Stimulated activated naive CD8-positive, alpha-beta T cell treated with anti-CD3 and anti-CD28 coated beads, Interleukin-15, amount 100 ng/mL, for 72 hours (primary cell): ENCODE measurements at regions not wholly inside any gene's neighbourhood (a gene's known extent, or its start where the extent isn't known, plus 50 kb on each side); places are given as distances from the start of the nearest gene placed in this dataset.
A peak's percentile ranks its signal among the peaks of the same experiment; 100 is the strongest.

Source experiments
- ATAC-seq: fragments of 150-1000 bp; cut with Tn5 transposase; 2 replicates; pipeline ENCODE4 v1.10.0; 2021; ENCODE audit warnings: mild to moderate bottlenecking, moderate library complexity
- DNase-seq, 2 donors: peaks; one replicate each; pipeline ENCODE4 v3.0.0; 2021 to 2022
- H3K27ac Mint-ChIP-seq, 2 donors: one replicate each; pipeline ENCODE4 v1.8.0; 2022; ENCODE audit warnings: mild to moderate bottlenecking in 2 of 2, mixed read lengths in 2 of 2, moderate library complexity in 2 of 2
- H3K27me3 Mint-ChIP-seq: one replicate; pipeline ENCODE4 v1.8.0; 2022; ENCODE audit warnings: mixed read lengths
- H3K4me1 Mint-ChIP-seq: one replicate; pipeline ENCODE4 v1.8.0; 2022; ENCODE audit warnings: mild to moderate bottlenecking, mixed read lengths
- H3K4me3 Mint-ChIP-seq, 2 donors: one replicate each; pipeline ENCODE4 v1.8.0; 2022; ENCODE audit warnings: mild to moderate bottlenecking in 2 of 2, mixed read lengths in 2 of 2, moderate library complexity in 1 of 2
- H3K9me3 Mint-ChIP-seq, 2 donors: one replicate each; pipeline ENCODE4 v1.8.0; 2022; ENCODE audit warnings: mixed read lengths in 2 of 2

DNA sequence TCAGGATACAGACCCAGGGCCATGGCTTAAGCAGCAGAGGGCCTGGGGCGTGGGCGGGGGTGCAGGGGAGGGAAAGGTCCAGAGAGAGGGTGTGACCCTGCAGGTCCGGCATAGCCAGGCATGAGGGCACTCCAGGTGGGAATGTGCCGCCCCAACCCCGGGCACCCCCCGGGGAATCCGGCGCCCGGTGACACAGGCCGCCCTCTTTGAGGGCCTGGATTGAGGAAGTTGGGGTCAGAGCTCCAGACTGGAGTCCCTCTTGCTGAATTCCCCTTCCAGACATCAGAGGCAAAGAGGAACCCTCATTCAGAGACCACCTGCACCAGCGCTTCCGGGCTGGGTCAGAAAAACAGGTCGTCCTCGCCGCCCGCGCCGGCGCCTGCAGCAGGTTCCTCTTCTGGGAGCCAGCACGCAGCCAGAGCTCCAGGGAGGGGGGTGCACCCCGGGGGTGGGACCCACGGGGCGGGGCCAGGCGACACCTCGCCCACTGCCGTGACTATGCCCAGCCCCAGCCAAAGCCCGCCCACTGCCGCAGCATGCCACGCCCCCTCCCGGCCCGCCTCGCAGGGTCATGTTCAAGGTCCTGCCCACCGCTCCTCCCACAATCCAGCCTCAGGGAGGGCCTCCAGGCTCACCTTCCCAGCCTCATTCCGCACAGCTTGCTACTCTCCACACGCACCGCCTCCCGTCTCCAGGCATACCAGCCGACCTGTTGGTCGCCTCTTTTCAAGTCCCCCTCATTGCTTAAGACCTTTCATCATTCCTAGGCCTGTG is 98.3 kb upstream of the ID2 start:
- DNase-seq, result peak; percentile 79 to 80
- Mint-ChIP-seq H3K27me3 (peaks cover 41% of the 10 kb centered on the region), H3K9me3 (no peaks in the 10 kb centered on the region), H3K4me1 (peaks cover 87% of the 10 kb centered on the region), H3K4me3 (peak overlapping the region; percentile 68 to 70), H3K27ac (peak overlapping the region; percentile 45 to 85)
- ATAC-seq, result peak; percentile 68

DNA sequence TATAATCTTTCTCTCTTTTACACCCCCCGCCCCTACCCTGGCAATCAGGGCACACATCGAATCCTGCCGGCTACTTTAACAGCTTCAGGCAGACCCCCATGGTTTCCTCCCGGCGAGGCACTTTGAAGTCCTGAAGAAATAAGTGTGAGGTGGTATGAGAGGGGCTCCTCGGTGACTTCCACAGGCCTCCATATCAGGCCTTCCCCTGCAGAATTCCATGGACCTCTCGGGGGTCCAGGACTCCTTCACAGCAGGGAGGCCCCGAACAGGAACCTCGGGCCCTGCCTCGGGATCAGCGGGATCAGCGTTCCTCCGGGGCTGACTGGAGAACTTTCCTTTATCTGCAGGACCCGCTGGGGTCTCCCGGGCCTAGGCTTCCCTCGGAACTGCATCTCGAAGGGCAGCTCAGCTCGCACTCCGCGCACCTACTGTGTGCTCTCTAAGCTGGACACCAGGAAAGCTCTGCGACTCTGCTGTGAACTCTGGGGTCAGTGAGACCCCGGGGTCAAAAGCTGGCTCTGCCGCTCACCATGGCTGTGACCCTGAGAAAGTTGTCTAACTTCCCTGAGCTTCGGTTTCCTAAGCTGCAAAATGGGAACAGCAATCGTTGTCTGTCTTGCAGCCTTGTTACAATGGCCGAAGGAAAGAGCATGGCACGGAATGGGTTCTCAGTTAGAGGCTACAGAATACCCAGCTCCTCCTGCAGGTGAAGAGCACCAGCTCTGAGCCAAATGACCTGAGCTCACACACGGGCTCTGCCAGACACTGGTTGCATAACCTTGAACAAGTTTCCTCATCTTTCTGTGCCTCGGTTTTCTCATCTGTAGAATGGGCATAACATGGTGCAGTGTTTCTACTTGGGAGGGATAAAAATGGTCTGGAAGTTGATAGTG is 97.4 kb upstream of the ID2 start:
- ATAC-seq (no peak), DNase-seq (no peak)
- Mint-ChIP-seq H3K9me3 (no peaks in the 10 kb centered on the region), H3K27ac (peak overlapping the region; percentile 54 to 85), H3K4me1 (peaks cover 91% of the 10 kb centered on the region), H3K4me3 (peak overlapping the region; percentile 68 to 70), H3K27me3 (peaks cover 38% of the 10 kb centered on the region)

DNA sequence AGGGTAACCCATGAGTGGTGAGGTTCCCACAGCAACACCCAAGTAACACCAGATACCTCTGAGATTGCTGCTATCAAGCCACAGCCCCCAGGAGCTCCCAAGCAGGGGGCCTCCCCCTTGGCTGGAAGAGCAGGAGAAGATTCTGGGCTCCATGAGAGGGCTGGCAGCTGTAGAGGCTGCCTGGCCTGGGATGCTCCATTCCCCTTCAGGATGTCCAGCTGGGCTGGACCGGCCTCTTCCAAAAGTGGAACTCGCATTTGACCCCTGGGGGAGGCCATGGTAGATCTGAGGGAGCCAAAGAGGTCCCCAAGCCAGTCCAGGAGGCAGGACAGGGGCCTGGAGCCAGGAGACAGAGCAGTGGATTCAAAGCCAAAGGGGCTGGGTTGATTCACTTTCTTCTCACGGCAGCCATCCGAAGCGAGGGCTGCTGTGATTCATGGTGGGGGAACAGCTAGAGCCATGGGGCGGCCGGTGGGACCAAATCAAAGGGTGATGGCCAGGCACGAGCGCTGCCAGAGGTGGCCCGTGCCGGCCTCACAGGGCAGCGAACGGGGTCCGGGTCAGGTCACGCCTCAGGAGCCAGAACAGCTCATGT is 95.3 kb upstream of the ID2 start:
- H3K4me1 Mint-ChIP-seq, result peaks cover 70% of the 10 kb centered on the region
- H3K9me3 Mint-ChIP-seq, result no peaks in the 10 kb centered on the region
- DNase-seq (peak in 1 of 2 donors; percentile 33), ATAC-seq (peak; percentile 56)
- H3K4me3 Mint-ChIP-seq, result peak overlapping the region in 1 of 2 donors; percentile 55
- H3K27me3 Mint-ChIP-seq, result peaks cover 21% of the 10 kb centered on the region
- peak overlapping the region in 1 of 2 donors; percentile 37 for H3K27ac Mint-ChIP-seq

- Mint-ChIP-seq H3K27ac (no peak overlapping the region), H3K4me3 (no peak overlapping the region), H3K4me1 (peaks cover 62% of the 10 kb centered on the region), H3K9me3 (no peaks in the 10 kb centered on the region), H3K27me3 (peaks cover 29% of the 10 kb centered on the region)
- DNase-seq (no peak), ATAC-seq (no peak)
These were observed 94.5 kb upstream of the ID2 start for GRCh38 chr2:8587251-8587791.

DNA sequence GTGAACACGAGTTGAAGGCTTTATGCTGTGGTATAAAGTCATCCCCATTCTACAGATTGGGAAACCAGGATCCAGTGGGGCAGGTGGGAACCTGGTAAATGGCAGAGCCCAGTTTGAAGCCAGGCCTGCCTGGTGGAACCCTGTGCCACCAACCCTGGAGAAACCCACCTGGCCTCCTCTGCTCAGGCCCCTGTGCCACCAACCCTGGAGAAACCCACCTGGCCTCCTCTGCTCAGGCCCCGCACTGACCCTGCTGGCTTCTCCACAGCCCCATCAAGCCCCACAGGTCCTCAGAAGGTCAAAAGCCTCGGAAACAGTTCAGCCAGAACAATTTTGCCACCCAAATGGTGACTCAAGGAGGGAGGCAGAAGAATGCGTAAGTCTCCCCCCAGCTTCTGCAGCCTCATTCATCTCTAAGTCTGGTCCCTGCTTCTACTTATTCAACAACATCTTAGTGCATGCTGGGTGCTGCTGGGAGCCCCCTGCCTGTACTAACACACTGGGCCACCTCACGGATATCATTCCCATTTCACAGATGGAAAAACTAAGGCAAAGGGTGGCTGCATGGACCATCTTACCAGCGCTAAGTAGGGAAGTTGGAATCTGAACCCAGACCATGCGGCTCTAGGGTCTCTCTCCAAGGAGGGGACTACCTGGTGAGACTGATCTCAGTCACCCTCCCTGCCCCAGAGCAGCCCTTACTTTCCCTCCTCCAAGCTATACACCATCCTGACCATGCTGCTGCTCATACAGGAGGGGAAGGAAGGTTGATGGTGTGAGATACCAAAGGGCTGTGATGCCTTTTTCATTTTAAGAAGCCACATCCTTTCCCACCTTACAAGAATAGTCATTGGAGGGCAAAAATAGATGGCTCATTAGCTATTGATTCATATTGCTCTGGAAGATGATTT is 93.7 kb upstream of the ID2 start:
- H3K27me3 Mint-ChIP-seq, result peaks cover 31% of the 10 kb centered on the region
- no peak for DNase-seq
- H3K4me1 Mint-ChIP-seq, result peaks cover 53% of the 10 kb centered on the region
- H3K4me3 Mint-ChIP-seq, result no peak overlapping the region
- H3K9me3 Mint-ChIP-seq, result no peaks in the 10 kb centered on the region
- ATAC-seq, result peak; percentile 49
- H3K27ac Mint-ChIP-seq, result no peak overlapping the region

GRCh38 chr2:8588831-8589191 is 93.0 kb upstream of the ID2 start:
- peaks cover 33% of the 10 kb centered on the region for H3K27me3 Mint-ChIP-seq
- peaks cover 48% of the 10 kb centered on the region for H3K4me1 Mint-ChIP-seq
- ATAC-seq (no peak), DNase-seq (no peak)
- H3K27ac Mint-ChIP-seq, result no peak overlapping the region
- no peak overlapping the region for H3K4me3 Mint-ChIP-seq
- H3K9me3 Mint-ChIP-seq, result no peaks in the 10 kb centered on the region

DNA sequence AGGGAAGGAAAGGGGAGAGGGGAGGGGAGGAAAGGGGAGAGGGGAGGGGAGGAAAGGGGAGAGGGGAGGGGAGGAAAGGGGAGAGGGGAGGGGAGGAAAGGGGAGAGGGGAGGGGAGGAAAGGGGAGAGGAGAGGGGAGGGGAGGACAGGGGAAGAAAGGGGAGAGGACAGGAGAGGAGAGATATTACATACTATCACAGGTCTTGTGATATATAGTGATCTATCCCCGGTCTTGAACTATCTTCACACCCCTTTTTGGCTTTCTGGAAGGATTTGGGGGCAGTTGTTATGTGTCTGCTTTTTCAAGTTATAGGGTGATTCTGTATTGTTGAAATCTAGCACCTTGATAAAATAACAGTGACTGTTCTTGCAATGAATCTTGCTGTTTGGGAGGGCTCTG is 92.1 kb upstream of the ID2 start:
- peaks cover 42% of the 10 kb centered on the region for H3K4me1 Mint-ChIP-seq
- no peak overlapping the region for H3K27ac Mint-ChIP-seq
- no peak overlapping the region for H3K4me3 Mint-ChIP-seq
- no peaks in the 10 kb centered on the region for H3K9me3 Mint-ChIP-seq
- H3K27me3 Mint-ChIP-seq, result peaks cover 37% of the 10 kb centered on the region
- DNase-seq (no peak), ATAC-seq (no peak)

- Mint-ChIP-seq H3K27ac (no peak overlapping the region), H3K9me3 (no peaks in the 10 kb centered on the region), H3K4me1 (peaks cover 33% of the 10 kb centered on the region), H3K27me3 (peaks cover 45% of the 10 kb centered on the region), H3K4me3 (no peak overlapping the region)
- DNase-seq (no peak), ATAC-seq (no peak)
These were observed 90.9 kb upstream of the ID2 start for GRCh38 chr2:8590938-8591337.

GRCh38 chr2:8592736-8593135 is 89.1 kb upstream of the ID2 start:
- Mint-ChIP-seq H3K4me1 (peaks cover 17% of the 10 kb centered on the region), H3K9me3 (no peaks in the 10 kb centered on the region), H3K4me3 (no peak overlapping the region), H3K27me3 (peaks cover 40% of the 10 kb centered on the region), H3K27ac (no peak overlapping the region)
- DNase-seq (no peak), ATAC-seq (no peak)

GRCh38 chr2:8593243-8593642 is 88.6 kb upstream of the ID2 start:
- Mint-ChIP-seq H3K4me1 (peaks cover 12% of the 10 kb centered on the region), H3K27ac (no peak overlapping the region), H3K4me3 (no peak overlapping the region), H3K27me3 (peaks cover 35% of the 10 kb centered on the region), H3K9me3 (no peaks in the 10 kb centered on the region)
- ATAC-seq (no peak), DNase-seq (no peak)

DNA sequence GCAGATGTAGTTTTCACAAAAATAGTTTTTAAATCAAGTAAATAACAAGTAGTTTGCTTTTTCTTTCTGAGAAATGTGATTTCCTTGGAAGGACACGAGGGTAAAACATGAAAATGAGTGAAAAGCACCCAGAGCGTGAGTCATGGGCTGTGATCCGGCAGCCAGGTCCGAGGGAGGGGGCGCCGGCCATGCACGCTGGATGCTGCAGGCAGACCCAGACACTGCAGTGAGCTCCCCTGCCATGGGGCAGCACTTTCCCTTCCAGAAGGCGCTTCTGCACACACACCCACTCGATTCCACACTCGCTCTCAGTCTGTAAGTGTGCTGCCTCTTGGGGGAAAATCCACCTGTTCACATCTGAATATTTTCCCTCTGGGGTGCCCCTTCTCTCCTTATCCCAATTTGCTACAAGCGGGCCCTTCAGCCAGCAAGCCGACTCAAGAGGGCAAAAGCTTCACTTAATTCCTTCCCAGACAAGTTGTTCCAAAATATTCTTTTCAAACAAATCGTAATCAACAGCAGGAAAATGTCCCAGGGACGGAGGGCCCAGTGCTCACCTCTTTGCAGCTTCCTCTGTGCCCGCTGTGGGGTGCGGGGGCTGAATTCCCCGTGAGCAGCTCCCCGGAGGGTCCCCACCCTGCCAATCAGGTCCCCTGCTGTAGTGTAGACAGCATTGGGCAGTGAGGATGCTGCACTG is 87.0 kb upstream of the ID2 start:
- Mint-ChIP-seq H3K4me1 (peaks cover 4% of the 10 kb centered on the region), H3K27ac (no peak overlapping the region), H3K27me3 (peaks cover 26% of the 10 kb centered on the region), H3K9me3 (no peaks in the 10 kb centered on the region), H3K4me3 (no peak overlapping the region)
- DNase-seq, result no peak
- ATAC-seq, result no peak

GRCh38 chr2:8595428-8595805 is 86.4 kb upstream of the ID2 start:
- DNase-seq (no peak), ATAC-seq (no peak)
- peaks cover 4% of the 10 kb centered on the region for H3K4me1 Mint-ChIP-seq
- no peak overlapping the region for H3K4me3 Mint-ChIP-seq
- H3K27me3 Mint-ChIP-seq, result peaks cover 26% of the 10 kb centered on the region
- no peaks in the 10 kb centered on the region for H3K9me3 Mint-ChIP-seq
- no peak overlapping the region for H3K27ac Mint-ChIP-seq

- peaks cover 4% of the 10 kb centered on the region for H3K4me1 Mint-ChIP-seq
- no peak overlapping the region for H3K4me3 Mint-ChIP-seq
- ATAC-seq (no peak), DNase-seq (no peak)
- H3K27ac Mint-ChIP-seq, result peak overlapping the region in 1 of 2 donors; percentile 2
- H3K9me3 Mint-ChIP-seq, result no peaks in the 10 kb centered on the region
- H3K27me3 Mint-ChIP-seq, result peaks cover 26% of the 10 kb centered on the region
These were observed 85.8 kb upstream of the ID2 start for GRCh38 chr2:8595811-8596600.

GRCh38 chr2:8597094-8597493 is 84.8 kb upstream of the ID2 start:
- Mint-ChIP-seq H3K4me1 (peaks cover 4% of the 10 kb centered on the region), H3K4me3 (no peak overlapping the region), H3K27ac (no peak overlapping the region), H3K9me3 (no peaks in the 10 kb centered on the region), H3K27me3 (peaks cover 19% of the 10 kb centered on the region)
- ATAC-seq, result no peak
- DNase-seq, result no peak
